ENCODE measurements at regions not wholly inside any gene's neighbourhood (a gene's known extent, or its start where the extent isn't known, plus 50 kb on each side); places are given as distances from the start of the nearest gene placed in this dataset.
A peak's percentile ranks its signal among the peaks of the same experiment; 100 is the strongest.
"Not testable (repeated sequence)": the region's sequence is repeated elsewhere in the genome, so short reads cannot be mapped to it uniquely, and the experiment has no call there.

GRCh38 chr15:29648415-29648814 is 173.9 kb downstream of the TJP1 start:
- DNase-seq (ENCODE audit: low spot score) = not testable (repeated sequence)

- no peak for DNase-seq (ENCODE audit: low spot score)
These were observed 176.4 kb downstream of the TJP1 start for GRCh38 chr15:29645841-29646240.

- DNase-seq (ENCODE audit: low spot score) = not testable (repeated sequence)
These were observed 177.9 kb downstream of the TJP1 start for GRCh38 chr15:29644361-29644760.

GRCh38 chr15:29638781-29639180 is 183.5 kb downstream of the TJP1 start:
- no peak for DNase-seq (ENCODE audit: low spot score)

GRCh38 chr15:29638011-29638410 is 184.3 kb downstream of the TJP1 start:
- DNase-seq (ENCODE audit: low spot score) = no peak

- DNase-seq (ENCODE audit: low spot score) = no peak
These were observed 184.7 kb downstream of the TJP1 start for GRCh38 chr15:29637555-29637954.

- DNase-seq (ENCODE audit: low spot score) = no peak
These were observed 185.3 kb downstream of the TJP1 start for GRCh38 chr15:29636921-29637320.

GRCh38 chr15:29636140-29636539 is 186.1 kb downstream of the TJP1 start:
- DNase-seq (ENCODE audit: low spot score) = no peak

- DNase-seq (ENCODE audit: low spot score) = no peak
These were observed 186.7 kb downstream of the TJP1 start for GRCh38 chr15:29635513-29636098.

GRCh38 chr15:29633971-29634370 is 188.3 kb downstream of the TJP1 start:
- DNase-seq (ENCODE audit: low spot score) = no peak

GRCh38 chr15:29632671-29633406 is 189.4 kb downstream of the TJP1 start:
- no peak for DNase-seq (ENCODE audit: low spot score)

GRCh38 chr15:29631076-29632070 is 190.9 kb downstream of the TJP1 start:
- no peak for DNase-seq (ENCODE audit: low spot score)

- no peak for DNase-seq (ENCODE audit: low spot score)
These were observed 198.0 kb downstream of the TJP1 start for GRCh38 chr15:29624271-29624670.

- peak; percentile 6 for DNase-seq (ENCODE audit: low spot score)
These were observed 199.1 kb downstream of the TJP1 start for GRCh38 chr15:29623116-29623639.

- DNase-seq (ENCODE audit: low spot score) = no peak
These were observed 199.6 kb downstream of the TJP1 start for GRCh38 chr15:29622637-29623036.

GRCh38 chr15:29621616-29622015 is 200.7 kb downstream of the TJP1 start:
- DNase-seq (ENCODE audit: low spot score) = no peak

GRCh38 chr15:29618586-29618985 is 203.7 kb downstream of the TJP1 start:
- DNase-seq (ENCODE audit: low spot score) = no peak

GRCh38 chr15:29616512-29616911 is 205.8 kb downstream of the TJP1 start:
- DNase-seq (ENCODE audit: low spot score) = no peak

- no peak for DNase-seq (ENCODE audit: low spot score)
These were observed 206.5 kb downstream of the TJP1 start for GRCh38 chr15:29615791-29616190.

GRCh38 chr15:29613951-29614382 is 208.3 kb downstream of the TJP1 start:
- DNase-seq (ENCODE audit: low spot score) = peak; percentile 58

GRCh38 chr15:29612701-29613100 is 209.6 kb downstream of the TJP1 start:
- DNase-seq (ENCODE audit: low spot score) = no peak

- DNase-seq (ENCODE audit: low spot score) = no peak
These were observed 210.2 kb downstream of the TJP1 start for GRCh38 chr15:29612096-29612495.

Measured in HuH-7 (cell line).